GM21360 (cell line): ENCODE measurements at regions not wholly inside any gene's neighbourhood (a gene's known extent, or its start where the extent isn't known, plus 50 kb on each side); places are given as distances from the start of the nearest gene placed in this dataset.

ENCODE experiments used
- ATAC-seq: cut with Tn5 transposase; IDR thresholded peaks from one replicate; pipeline ENCODE4 v1.9.1; 2021; ENCODE audit warnings: mild to moderate bottlenecking, moderate library complexity; ENCODE audit not compliant: unreplicated experiment

- no peak for ATAC-seq
Observed at GRCh38 chr13:105063676-105064075, 1471.8 kb downstream of the EFNB2 start.

- ATAC-seq = no peak
Observed at GRCh38 chr13:105059786-105060185, 1475.7 kb downstream of the EFNB2 start.

GRCh38 chr13:105058517-105058916 lies 1476.9 kb downstream of the EFNB2 start:
- ATAC-seq = no peak

GRCh38 chr13:105052711-105053110 lies 1482.8 kb downstream of the EFNB2 start:
- ATAC-seq = no peak

GRCh38 chr13:105050686-105051085 lies 1484.8 kb downstream of the EFNB2 start:
- no peak for ATAC-seq

GRCh38 chr13:105048677-105049076 lies 1486.8 kb downstream of the EFNB2 start:
- peak; percentile 97 for ATAC-seq

GRCh38 chr13:105047676-105048295 lies 1487.7 kb downstream of the EFNB2 start:
- no peak for ATAC-seq

GRCh38 chr13:105037110-105037509 lies 1498.4 kb downstream of the EFNB2 start:
- no peak for ATAC-seq

GRCh38 chr13:105035092-105035491 lies 1500.4 kb downstream of the EFNB2 start:
- no peak for ATAC-seq

- no peak for ATAC-seq
Observed at GRCh38 chr13:105033999-105034398, 1501.5 kb downstream of the EFNB2 start.

GRCh38 chr13:105031306-105031705 lies 1504.2 kb downstream of the EFNB2 start:
- no peak for ATAC-seq

- ATAC-seq = no peak
Observed at GRCh38 chr13:105030851-105031250, 1504.6 kb downstream of the EFNB2 start.

GRCh38 chr13:105019073-105019472 lies 1516.4 kb downstream of the EFNB2 start:
- ATAC-seq = no peak

- ATAC-seq = no peak
Observed at GRCh38 chr13:105016266-105016665, 1519.2 kb downstream of the EFNB2 start.

GRCh38 chr13:105008604-105009003 lies 1526.9 kb downstream of the EFNB2 start:
- no peak for ATAC-seq

GRCh38 chr13:105007166-105007808 lies 1528.2 kb downstream of the EFNB2 start:
- ATAC-seq = no peak

- no peak for ATAC-seq
Observed at GRCh38 chr13:104996022-104996421, 1539.4 kb downstream of the EFNB2 start.

GRCh38 chr13:104993708-104994107 lies 1541.8 kb downstream of the EFNB2 start:
- ATAC-seq = no peak

- no peak for ATAC-seq
Observed at GRCh38 chr13:104987621-104988020, 1547.8 kb downstream of the EFNB2 start.

GRCh38 chr13:104984296-104984818 lies 1551.1 kb downstream of the EFNB2 start:
- ATAC-seq = peak; percentile 77

- ATAC-seq = peak; percentile 7
Observed at GRCh38 chr13:104983601-104984000, 1551.9 kb downstream of the EFNB2 start.

- ATAC-seq = no peak
Observed at GRCh38 chr13:104980586-104980985, 1554.9 kb downstream of the EFNB2 start.
